Activated CD4-positive, alpha-beta memory T cell treated with anti-CD3 and anti-CD28 coated beads, Interleukin-2, amount 10 ng/mL, durations not matched to agents 7 days and 5 days (primary cell): ENCODE measurements at regions not wholly inside any gene's neighbourhood (a gene's known extent, or its start where the extent isn't known, plus 50 kb on each side); places are given as distances from the start of the nearest gene placed in this dataset.
"Not testable (repeated sequence)": the region's sequence is repeated elsewhere in the genome, so short reads cannot be mapped to it uniquely, and the experiment has no call there.

Source experiments
- CTCF ChIA-PET: fragments of 350-600 bp; sonication (Branson Sonifier 250); formaldehyde crosslinking; loops from one replicate; lab custom pipeline; 2021; ENCODE audit warnings: antibody characterized with exemption, inconsistent platforms; lab: Charles Lee
- POLR2A ChIA-PET: fragments of 350-600 bp; sonication (Branson Sonifier 250); formaldehyde crosslinking; loops from one replicate; lab custom pipeline; 2021; ENCODE audit warnings: antibody characterized with exemption; lab: Charles Lee
- DNase-seq: peaks from one replicate; pipeline ENCODE4 v3.0.0-alpha.2; 2020
- H3K27ac Mint-ChIP-seq: one replicate; pipeline ENCODE4 v1.8.0; 2021; ENCODE audit warnings: mild to moderate bottlenecking, mixed read lengths
- H3K27me3 Mint-ChIP-seq: one replicate; pipeline ENCODE4 v1.8.0; 2021; ENCODE audit warnings: mixed read lengths
- H3K36me3 Mint-ChIP-seq: one replicate; pipeline ENCODE4 v1.8.0; 2021; ENCODE audit warnings: low read depth, mixed read lengths
- H3K4me1 Mint-ChIP-seq: one replicate; pipeline ENCODE4 v1.8.0; 2021; ENCODE audit warnings: mixed read lengths
- H3K4me3 Mint-ChIP-seq: one replicate; pipeline ENCODE4 v1.8.0; 2021; ENCODE audit warnings: mild to moderate bottlenecking, mixed read lengths
- H3K9me3 Mint-ChIP-seq: one replicate; pipeline ENCODE4 v1.8.0; 2021; ENCODE audit warnings: mixed read lengths

DNA sequence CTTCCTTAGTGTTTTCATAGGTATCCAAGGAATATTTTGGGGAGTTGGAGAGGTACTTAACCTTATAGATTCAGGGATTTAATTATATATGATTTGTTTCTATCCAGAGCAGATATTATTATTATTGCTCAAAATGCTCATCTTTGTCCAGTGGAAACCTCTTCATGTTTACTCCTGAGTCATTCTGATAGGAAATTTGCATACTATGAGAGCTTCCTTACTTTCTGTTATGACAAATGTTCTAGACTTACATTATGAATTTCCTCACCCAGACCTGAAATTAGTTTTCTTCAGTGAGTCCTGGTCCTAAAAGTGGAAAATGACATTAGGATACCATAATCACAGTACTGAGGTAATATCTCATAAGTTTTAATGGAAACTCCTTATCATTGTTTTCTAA lies 57.5 kb upstream of the PLPPR5 start:
- Mint-ChIP-seq H3K27me3 (no peaks in the 10 kb centered on the region), H3K4me1 (no peaks in the 10 kb centered on the region), H3K4me3 (no peak overlapping the region), H3K36me3 (no peaks in the 10 kb centered on the region), H3K9me3 (no peaks in the 10 kb centered on the region), H3K27ac (no peak overlapping the region)
- DNase-seq: no peak
- POLR2A ChIA-PET: no interaction called here
- CTCF ChIA-PET: no interaction called here

DNA sequence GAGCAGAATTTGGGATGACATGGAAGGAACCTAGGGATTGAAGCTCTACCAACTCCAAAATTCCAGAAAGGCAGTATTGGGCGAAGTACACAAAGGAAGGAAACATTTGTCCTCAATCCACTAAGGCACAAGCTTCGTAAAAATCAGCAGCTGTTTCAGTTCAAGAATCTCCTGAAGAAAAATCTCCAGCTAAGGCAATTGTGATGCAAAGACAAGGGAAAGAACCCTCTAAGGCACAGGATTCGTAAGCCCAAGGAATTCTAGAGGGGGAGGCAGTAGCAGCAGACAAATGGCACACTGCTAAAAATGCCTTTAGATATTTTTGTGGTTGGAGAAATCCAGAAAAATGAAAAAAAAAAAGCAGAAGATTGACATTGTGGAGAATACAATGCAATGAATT lies 64.5 kb upstream of the PLPPR5 start:
- H3K4me1 Mint-ChIP-seq: no peaks in the 10 kb centered on the region
- H3K27me3 Mint-ChIP-seq: no peaks in the 10 kb centered on the region
- H3K27ac Mint-ChIP-seq: no peak overlapping the region
- H3K4me3 Mint-ChIP-seq: no peak overlapping the region
- ChIA-PET CTCF (no interaction called here), POLR2A (no interaction called here)
- DNase-seq: no peak
- no peaks in the 10 kb centered on the region for H3K36me3 Mint-ChIP-seq
- H3K9me3 Mint-ChIP-seq: no peaks in the 10 kb centered on the region

DNA sequence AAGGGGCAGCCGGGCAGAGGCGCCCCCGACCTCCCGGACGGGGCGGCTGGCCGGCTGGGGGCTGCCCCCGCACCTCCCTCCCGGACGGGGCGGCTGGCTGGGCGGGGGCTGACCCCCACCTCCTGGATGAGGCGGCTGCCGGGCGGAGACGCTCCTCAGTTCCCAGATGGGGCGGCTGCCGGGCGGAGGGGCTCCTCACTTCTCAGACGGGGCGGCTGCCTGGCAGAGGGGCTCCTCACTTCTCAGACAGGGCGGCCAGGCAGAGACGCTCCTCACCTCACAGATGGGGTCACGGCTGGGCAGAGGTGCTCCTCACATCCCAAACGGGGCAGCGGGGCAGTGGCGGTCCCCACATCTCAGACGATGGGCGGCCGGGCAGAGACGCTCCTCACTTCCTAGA lies 73.9 kb upstream of the PLPPR5 start:
- H3K4me1 Mint-ChIP-seq, H3K27me3 Mint-ChIP-seq, H3K36me3 Mint-ChIP-seq, CTCF ChIA-PET, H3K9me3 Mint-ChIP-seq, H3K27ac Mint-ChIP-seq, H3K4me3 Mint-ChIP-seq, POLR2A ChIA-PET, DNase-seq: not testable (repeated sequence)

DNA sequence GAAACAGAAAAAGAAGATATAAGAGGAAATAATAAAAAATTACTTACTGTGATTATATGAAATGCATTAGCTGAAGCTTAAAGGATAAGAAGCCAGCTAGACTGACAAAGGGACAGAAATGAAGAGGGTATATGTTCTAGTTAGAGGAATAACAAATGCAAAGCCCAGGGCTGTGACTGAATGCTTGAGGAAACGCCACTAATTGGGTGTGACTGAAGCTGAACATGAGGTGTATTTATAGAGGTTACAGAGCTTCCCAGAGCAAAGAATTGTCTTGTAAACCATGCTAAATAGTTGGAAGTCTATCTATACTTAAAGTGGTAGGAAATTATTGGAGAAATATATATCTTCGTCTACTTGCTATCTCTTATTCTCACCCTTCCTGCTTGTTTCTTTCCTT lies 77.7 kb upstream of the PLPPR5 start:
- CTCF ChIA-PET: no interaction called here
- Mint-ChIP-seq H3K9me3 (no peaks in the 10 kb centered on the region), H3K4me1 (no peaks in the 10 kb centered on the region), H3K27me3 (no peaks in the 10 kb centered on the region), H3K27ac (no peak overlapping the region), H3K4me3 (no peak overlapping the region), H3K36me3 (no peaks in the 10 kb centered on the region)
- no peak for DNase-seq
- POLR2A ChIA-PET: no interaction called here

DNA sequence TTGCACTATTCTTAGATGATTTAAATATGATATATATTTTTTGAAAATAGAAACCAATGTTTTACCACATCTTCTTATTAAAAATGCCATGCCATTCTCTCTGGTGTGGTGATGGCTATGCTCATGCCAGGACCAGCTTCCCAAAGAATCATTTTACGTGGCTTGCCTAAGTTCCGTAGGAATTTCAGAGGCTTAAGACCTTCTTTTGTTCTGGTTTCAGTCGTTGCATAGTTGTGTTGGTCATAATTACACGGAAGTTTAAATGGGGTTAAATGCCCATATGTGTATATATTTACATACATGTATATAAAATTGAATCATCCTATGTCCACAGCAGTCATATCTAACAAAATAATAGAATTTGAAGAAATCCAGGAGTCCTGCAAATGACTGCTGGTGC lies 78.7 kb upstream of the PLPPR5 start:
- no peaks in the 10 kb centered on the region for H3K27me3 Mint-ChIP-seq
- H3K27ac Mint-ChIP-seq: no peak overlapping the region
- H3K4me1 Mint-ChIP-seq: no peaks in the 10 kb centered on the region
- no peak overlapping the region for H3K4me3 Mint-ChIP-seq
- H3K36me3 Mint-ChIP-seq: no peaks in the 10 kb centered on the region
- CTCF ChIA-PET: no interaction called here
- no peak for DNase-seq
- no peaks in the 10 kb centered on the region for H3K9me3 Mint-ChIP-seq
- POLR2A ChIA-PET: no interaction called here

DNA sequence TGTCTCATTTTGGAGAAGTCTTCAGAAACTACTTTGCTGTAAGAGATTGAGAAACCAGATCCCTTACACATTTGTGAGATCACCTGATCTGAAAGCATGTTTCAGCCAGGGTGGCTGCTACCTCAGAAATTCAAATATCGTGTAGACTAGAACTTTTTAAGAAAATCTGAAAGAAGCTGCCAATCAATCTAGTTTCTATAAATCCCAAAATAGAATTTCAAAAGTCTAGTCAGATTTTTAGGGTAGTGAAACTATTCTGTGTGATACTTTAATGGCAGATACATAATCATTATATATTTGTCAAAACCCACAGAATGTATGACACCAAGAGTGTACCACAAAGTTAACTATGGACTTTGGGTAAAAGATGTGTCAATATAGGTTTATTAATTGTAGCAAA lies 79.9 kb upstream of the PLPPR5 start:
- no peak for DNase-seq
- H3K36me3 Mint-ChIP-seq: no peaks in the 10 kb centered on the region
- H3K9me3 Mint-ChIP-seq: no peaks in the 10 kb centered on the region
- H3K27ac Mint-ChIP-seq: no peak overlapping the region
- H3K27me3 Mint-ChIP-seq: no peaks in the 10 kb centered on the region
- POLR2A ChIA-PET: no interaction called here
- CTCF ChIA-PET: no interaction called here
- H3K4me1 Mint-ChIP-seq: no peaks in the 10 kb centered on the region
- no peak overlapping the region for H3K4me3 Mint-ChIP-seq

DNA sequence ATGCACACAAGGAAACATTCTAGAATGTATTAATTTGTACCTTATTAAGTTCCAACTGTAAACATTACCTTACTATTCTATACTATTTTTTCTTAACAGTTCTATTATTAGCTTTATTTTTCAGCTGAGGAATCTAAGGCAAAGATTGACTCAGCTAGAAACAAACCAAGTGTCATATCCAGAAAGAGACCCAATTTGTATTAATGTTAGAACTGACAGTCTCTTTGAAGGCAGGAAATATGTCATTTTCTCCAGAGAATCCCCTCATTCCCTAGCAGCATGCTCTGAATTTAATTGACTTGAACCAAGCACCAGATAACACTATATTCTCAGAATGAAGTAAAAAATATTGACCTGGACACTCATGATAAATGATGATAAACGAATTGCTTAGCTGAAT lies 81.4 kb upstream of the PLPPR5 start:
- Mint-ChIP-seq H3K4me1 (no peaks in the 10 kb centered on the region), H3K27me3 (no peaks in the 10 kb centered on the region), H3K4me3 (no peak overlapping the region), H3K9me3 (no peaks in the 10 kb centered on the region), H3K36me3 (no peaks in the 10 kb centered on the region), H3K27ac (no peak overlapping the region)
- CTCF ChIA-PET: no interaction called here
- no peak for DNase-seq
- POLR2A ChIA-PET: no interaction called here

DNA sequence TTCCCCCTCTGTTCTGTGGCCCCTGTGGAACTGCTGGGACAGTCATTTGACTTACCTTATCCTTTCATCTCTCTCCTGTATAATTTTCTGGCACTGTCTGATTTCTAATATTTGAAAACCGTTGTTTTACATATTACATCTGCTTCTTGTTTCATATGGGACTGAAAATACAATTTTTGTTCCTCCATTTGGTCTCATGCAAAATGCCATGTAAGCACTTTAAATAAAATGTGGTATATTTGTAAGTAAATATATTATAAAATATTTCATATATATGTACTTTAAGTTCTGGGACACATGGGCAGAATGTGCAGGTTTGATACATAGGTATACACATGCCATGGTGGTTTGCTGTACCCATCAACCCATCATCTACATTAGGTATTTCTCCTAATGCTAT lies 93.9 kb upstream of the PLPPR5 start:
- ChIA-PET CTCF (no interaction called here), POLR2A (no interaction called here)
- no peak for DNase-seq
- no peaks in the 10 kb centered on the region for H3K4me1 Mint-ChIP-seq
- peaks cover 2% of the 10 kb centered on the region for H3K9me3 Mint-ChIP-seq
- H3K4me3 Mint-ChIP-seq: no peak overlapping the region
- no peaks in the 10 kb centered on the region for H3K27me3 Mint-ChIP-seq
- no peak overlapping the region for H3K27ac Mint-ChIP-seq
- H3K36me3 Mint-ChIP-seq: no peaks in the 10 kb centered on the region

DNA sequence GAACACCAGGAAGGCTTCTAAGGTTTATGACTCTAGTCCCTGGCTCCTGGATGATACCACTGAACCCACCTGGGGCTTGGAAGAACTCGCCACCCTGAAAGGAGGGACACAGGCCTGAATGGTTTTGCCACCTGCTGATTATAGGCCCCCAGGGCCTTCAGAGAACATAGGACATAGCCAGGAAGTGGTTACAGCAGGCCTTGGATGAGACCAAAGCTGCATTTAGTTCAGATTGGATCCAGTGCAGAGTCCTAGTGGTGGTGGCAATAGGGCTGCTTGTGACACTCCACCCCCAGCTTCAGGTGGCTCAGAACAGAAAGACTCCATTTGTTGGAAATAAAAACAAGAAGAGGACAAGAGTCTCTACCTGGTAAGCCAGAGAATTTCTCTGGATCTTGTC lies 101.6 kb upstream of the PLPPR5 start:
- ChIA-PET POLR2A (no interaction called here), CTCF (no interaction called here)
- H3K36me3 Mint-ChIP-seq: no peaks in the 10 kb centered on the region
- no peak overlapping the region for H3K4me3 Mint-ChIP-seq
- no peaks in the 10 kb centered on the region for H3K4me1 Mint-ChIP-seq
- no peak overlapping the region for H3K27ac Mint-ChIP-seq
- no peaks in the 10 kb centered on the region for H3K27me3 Mint-ChIP-seq
- no peaks in the 10 kb centered on the region for H3K9me3 Mint-ChIP-seq
- no peak for DNase-seq

DNA sequence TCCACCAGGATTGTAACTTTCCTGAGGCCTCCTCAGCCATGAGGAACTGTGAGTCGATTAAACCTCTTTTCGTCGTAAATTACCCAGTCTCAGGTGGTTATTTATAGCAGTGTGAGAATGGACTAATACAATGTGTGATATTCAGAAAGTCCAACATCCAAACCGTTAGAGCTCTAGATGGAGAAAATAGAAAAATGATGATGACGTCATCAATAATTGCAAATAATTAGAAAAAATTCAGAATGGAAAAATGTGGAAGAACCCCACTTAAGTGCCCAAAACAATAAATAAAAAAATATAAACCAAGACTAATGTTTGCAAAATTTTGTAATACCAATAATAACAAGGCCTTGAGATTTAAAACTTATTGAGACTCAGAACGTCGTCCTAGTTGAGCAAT lies 103.0 kb upstream of the PLPPR5 start:
- Mint-ChIP-seq H3K27ac (no peak overlapping the region), H3K4me3 (no peak overlapping the region), H3K9me3 (peaks cover 1% of the 10 kb centered on the region), H3K4me1 (no peaks in the 10 kb centered on the region), H3K36me3 (no peaks in the 10 kb centered on the region), H3K27me3 (no peaks in the 10 kb centered on the region)
- POLR2A ChIA-PET: no interaction called here
- no peak for DNase-seq
- CTCF ChIA-PET: no interaction called here

DNA sequence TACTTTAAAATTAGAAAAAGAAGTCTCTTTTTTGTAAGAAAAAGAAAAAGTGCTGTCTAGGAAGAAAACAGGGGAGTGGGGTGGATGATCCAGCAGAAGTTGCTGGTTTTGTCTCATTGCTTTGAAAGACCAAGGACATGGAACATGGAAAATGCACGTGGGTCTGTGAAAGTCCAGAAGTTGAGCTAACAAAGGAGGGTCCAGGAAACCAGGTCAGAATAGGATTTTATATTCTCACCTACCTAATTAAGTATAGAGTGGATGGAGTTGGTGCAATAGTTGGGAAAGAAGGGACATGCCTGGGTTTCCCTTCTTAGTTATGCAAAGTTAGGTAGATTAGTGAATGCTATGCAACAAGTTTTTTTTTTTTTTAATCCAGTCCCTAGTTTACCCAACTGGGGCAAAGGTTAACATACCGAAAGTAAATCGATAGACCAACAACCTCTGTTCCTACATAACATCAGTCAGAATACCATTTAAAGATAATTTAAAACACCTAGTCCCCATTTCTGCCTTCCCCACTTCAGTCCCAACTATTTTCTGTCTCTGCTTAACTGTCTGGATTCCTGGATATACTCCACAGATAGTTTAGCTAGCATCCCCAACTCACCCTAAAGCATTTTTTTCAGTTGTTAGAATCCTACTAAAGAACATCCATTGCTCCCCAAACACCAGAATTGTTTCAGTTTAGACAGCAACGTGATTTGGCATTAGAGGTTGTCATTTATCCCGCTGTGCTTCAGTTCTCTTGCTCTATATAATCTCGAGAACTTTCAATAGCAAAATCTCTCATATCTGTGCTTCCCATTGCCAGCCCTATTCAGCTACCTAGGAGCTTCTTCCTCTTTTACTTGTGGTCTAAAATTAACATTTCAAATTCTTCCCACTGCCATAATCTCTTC lies 105.7 kb upstream of the PLPPR5 start:
- no peak overlapping the region for H3K4me3 Mint-ChIP-seq
- DNase-seq: no peak
- no peaks in the 10 kb centered on the region for H3K4me1 Mint-ChIP-seq
- H3K36me3 Mint-ChIP-seq: no peaks in the 10 kb centered on the region
- CTCF ChIA-PET: no interaction called here
- POLR2A ChIA-PET: no interaction called here
- H3K9me3 Mint-ChIP-seq: peaks cover 2% of the 10 kb centered on the region
- no peaks in the 10 kb centered on the region for H3K27me3 Mint-ChIP-seq
- no peak overlapping the region for H3K27ac Mint-ChIP-seq

DNA sequence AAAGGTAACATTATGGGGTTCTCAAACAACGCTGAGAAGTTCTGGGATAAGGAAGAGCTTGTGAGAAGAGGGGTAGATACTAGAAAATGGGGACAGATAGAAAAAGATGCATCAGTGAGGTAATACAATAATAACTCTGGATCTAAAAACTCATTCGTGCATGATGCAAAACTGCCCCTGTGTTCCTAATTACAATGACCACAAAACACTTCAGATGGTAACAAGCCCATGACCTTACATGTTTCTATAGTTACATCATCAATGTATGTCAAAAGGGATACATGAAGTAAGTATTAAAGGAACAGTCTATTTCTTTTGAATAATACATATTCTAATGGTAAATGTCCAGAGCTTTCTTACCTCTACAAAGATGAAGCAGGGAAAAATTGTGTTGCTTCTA lies 110.6 kb upstream of the PLPPR5 start:
- Mint-ChIP-seq H3K4me3 (no peak overlapping the region), H3K4me1 (no peaks in the 10 kb centered on the region), H3K36me3 (no peaks in the 10 kb centered on the region), H3K9me3 (peaks cover 2% of the 10 kb centered on the region), H3K27me3 (no peaks in the 10 kb centered on the region), H3K27ac (no peak overlapping the region)
- POLR2A ChIA-PET: no interaction called here
- DNase-seq: no peak
- CTCF ChIA-PET: no interaction called here

DNA sequence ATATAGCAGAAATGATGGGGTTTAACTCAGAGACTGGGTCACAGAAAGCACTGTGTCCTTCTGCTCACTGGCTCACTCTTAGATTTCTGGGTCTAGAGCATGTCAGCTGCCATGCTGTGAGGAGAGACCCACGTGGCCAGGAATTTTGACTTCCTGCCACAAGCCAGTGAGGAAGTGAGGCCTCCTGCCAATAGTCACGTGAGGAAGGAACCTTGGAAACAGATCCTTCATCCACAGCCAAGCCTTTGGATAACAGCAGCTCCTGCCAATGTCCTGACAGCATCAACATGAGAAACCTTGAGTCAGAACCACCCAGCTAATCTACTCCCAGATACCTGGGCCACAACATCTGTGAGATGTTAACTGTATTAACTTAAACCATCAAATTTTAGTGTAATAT lies 114.5 kb upstream of the PLPPR5 start:
- POLR2A ChIA-PET: no interaction called here
- no peaks in the 10 kb centered on the region for H3K9me3 Mint-ChIP-seq
- no peaks in the 10 kb centered on the region for H3K4me1 Mint-ChIP-seq
- no peak overlapping the region for H3K4me3 Mint-ChIP-seq
- no peaks in the 10 kb centered on the region for H3K27me3 Mint-ChIP-seq
- no peak for DNase-seq
- no peaks in the 10 kb centered on the region for H3K36me3 Mint-ChIP-seq
- no peak overlapping the region for H3K27ac Mint-ChIP-seq
- CTCF ChIA-PET: no interaction called here

DNA sequence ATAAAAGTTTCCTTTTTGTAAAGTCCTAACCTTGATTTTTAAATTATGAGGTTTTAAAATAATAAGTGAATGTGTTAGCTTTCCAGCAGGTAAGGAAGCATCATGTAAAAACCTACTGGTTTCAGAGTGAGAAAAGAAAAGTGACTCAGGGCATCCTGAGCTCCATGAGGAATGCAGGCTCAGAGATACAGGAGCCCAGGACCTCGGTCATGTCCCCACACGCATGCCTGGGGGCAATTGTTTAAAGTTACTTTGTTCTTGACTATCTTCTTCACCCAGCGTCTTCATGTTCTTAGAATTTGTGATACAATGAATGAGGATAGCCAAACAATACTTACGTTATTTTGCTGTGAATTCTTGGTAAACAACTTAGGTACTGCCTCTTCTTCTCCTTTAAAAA lies 117.4 kb upstream of the PLPPR5 start:
- no peak for DNase-seq
- Mint-ChIP-seq H3K27ac (no peak overlapping the region), H3K27me3 (no peaks in the 10 kb centered on the region), H3K4me3 (no peak overlapping the region), H3K9me3 (no peaks in the 10 kb centered on the region), H3K36me3 (no peaks in the 10 kb centered on the region), H3K4me1 (no peaks in the 10 kb centered on the region)
- CTCF ChIA-PET: no interaction called here
- POLR2A ChIA-PET: no interaction called here
